Sigmoid colon (tissue), 6 donors: ENCODE measurements at regions not wholly inside any gene's neighbourhood (a gene's known extent, or its start where the extent isn't known, plus 50 kb on each side); places are given as distances from the start of the nearest gene placed in this dataset.
"Not testable (repeated sequence)": the region's sequence is repeated elsewhere in the genome, so short reads cannot be mapped to it uniquely, and the experiment has no call there.

Source experiments
- DNase-seq: peaks from one replicate; pipeline ENCODE4 v3.0.0-alpha.2; 2019
- H3K27ac ChIP-seq, 4 donors: fragments of 200-600 bp; sonication (generic); one replicate each; pipeline ENCODE4 v1.5.1; 2016 to 2019; ENCODE audit warnings: mild to moderate bottlenecking in 1 of 4
- H3K27me3 ChIP-seq, 3 donors: fragments of 200-600 bp; sonication (generic); one replicate each; pipeline ENCODE4 v1.5.1; 2019; ENCODE audit warnings: mild to moderate bottlenecking in 1 of 3
- H3K36me3 ChIP-seq, 4 donors: fragments of 200-600 bp; sonication (generic); one replicate each; pipeline ENCODE4 v1.5.1; 2016 to 2019
- H3K4me1 ChIP-seq, 4 donors: fragments of 200-600 bp; sonication (generic); one replicate each; pipeline ENCODE4 v1.5.1; 2017 to 2019
- H3K4me3 ChIP-seq, 4 donors: fragments of 200-600 bp; sonication (generic); one replicate each; pipeline ENCODE4 v1.5.1; 2017 to 2019; ENCODE audit warnings: mild to moderate bottlenecking in 2 of 4, moderate library complexity in 1 of 4
- H3K9me3 ChIP-seq, 4 donors: fragments of 200-600 bp in 3 of 4; sonication (generic) in 3 of 4; one replicate each; pipeline versions ENCODE4 v1.5.1 to v1.6.1; 2013 to 2019
- CTCF ChIP-seq, 4 experiments: fragments of 450-650 bp in 3 of 4; fragments of 200-600 bp in 1 of 4; IDR thresholded peaks; one replicate each; pipeline ENCODE4 v1.5.1; 2016 to 2019; ENCODE audit warnings: antibody characterized with exemption in 4 of 4, mild to moderate bottlenecking in 3 of 4, moderate library complexity in 2 of 4
- EP300 ChIP-seq, 4 donors: sonication (generic); formaldehyde crosslinking; IDR thresholded peaks; one replicate each; pipeline ENCODE4 v1.6.1; 2017; ENCODE audit warnings: antibody characterized with exemption in 4 of 4
- POLR2A ChIP-seq, 2 donors: fragments of 450-650 bp; IDR thresholded peaks; one replicate each; pipeline ENCODE4 v1.6.1; 2016; ENCODE audit warnings: antibody characterized with exemption in 2 of 2, mild to moderate bottlenecking in 2 of 2, moderate library complexity in 2 of 2
- POLR2AphosphoS5 ChIP-seq, 4 donors: sonication (generic); formaldehyde crosslinking; IDR thresholded peaks; one replicate each; pipeline ENCODE4 v1.6.1; 2017; ENCODE audit warnings: antibody characterized with exemption in 4 of 4
- WGBS, 2 donors: extraction: QIAGEN DNeasy Blood & Tissue Kit; methylation state at CpG; one replicate each; pipeline ENCODE4 v1.1.7; 2013; 5-methylcytosine and 5-hydroxymethylcytosine counted together
- intact Hi-C: fragments of 100-400 bp; cut with DNase I; formaldehyde crosslinking; loops from one replicate; pipeline ENCODE4 v1.15.1; 2023
- donor health status: healthy with polysubstance abuse.
- donor health status: healthy.

- WGBS, 2 donors = 76 to 79% methylated on average over 6 of the region's 6 CpGs
- Histone ChIP-seq H3K27me3 (no peaks in the 10 kb centered on the region), H3K9me3 (no peaks in the 10 kb centered on the region), H3K27ac (no peak overlapping the region), H3K4me1 (peaks cover 0 to 9% (median 2%) of the 10 kb centered on the region in 4 donors), H3K4me3 (no peak overlapping the region), H3K36me3 (no peaks in the 10 kb centered on the region)
- DNase-seq = no peak
- intact Hi-C loops = no loop called here
- TF ChIP-seq CTCF (IDR thresholded peaks at IDR 0.05) = no peak
- TF ChIP-seq EP300 (IDR thresholded peaks at IDR 0.05) = no peak
- no peak for TF ChIP-seq POLR2AphosphoS5 (IDR thresholded peaks at IDR 0.05)
Observed at GRCh38 chr13:85557691-85558467, 241.3 kb downstream of the SLITRK6 start.

DNA sequence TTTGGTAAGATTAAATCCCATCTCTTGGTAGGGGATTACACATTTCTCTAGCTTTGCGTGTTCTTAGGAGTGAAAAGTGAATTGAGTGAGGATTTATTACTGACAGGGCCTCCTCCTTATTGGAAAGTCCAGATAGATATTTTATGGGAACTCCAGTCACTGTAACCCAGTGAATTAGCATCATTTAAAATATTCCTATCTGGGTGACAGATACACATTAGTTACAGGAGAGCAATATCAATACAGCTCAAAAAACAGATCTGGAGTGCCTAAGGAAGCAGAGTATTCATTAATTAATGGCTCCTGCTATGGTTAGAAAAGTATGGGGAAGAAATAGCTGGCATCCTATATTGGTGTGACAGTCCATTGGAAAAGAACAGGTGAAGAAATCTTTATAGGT lies 248.2 kb downstream of the SLITRK6 start:
- Histone ChIP-seq H3K9me3 (peaks cover 0 to 9% (median 2%) of the 10 kb centered on the region in 4 donors), H3K27ac (no peak overlapping the region), H3K27me3 (no peaks in the 10 kb centered on the region), H3K36me3 (no peaks in the 10 kb centered on the region), H3K4me1 (no peaks in the 10 kb centered on the region), H3K4me3 (no peak overlapping the region)
- WGBS, 2 donors = 92 to 95% methylated on average over 1 of the region's 1 CpG
- no peak for TF ChIP-seq CTCF (IDR thresholded peaks at IDR 0.05)
- no peak for TF ChIP-seq EP300 (IDR thresholded peaks at IDR 0.05)
- TF ChIP-seq POLR2A (IDR thresholded peaks at IDR 0.05) = no peak
- TF ChIP-seq POLR2AphosphoS5 (IDR thresholded peaks at IDR 0.05) = no peak
- intact Hi-C loops = no loop called here
- no peak for DNase-seq

DNA sequence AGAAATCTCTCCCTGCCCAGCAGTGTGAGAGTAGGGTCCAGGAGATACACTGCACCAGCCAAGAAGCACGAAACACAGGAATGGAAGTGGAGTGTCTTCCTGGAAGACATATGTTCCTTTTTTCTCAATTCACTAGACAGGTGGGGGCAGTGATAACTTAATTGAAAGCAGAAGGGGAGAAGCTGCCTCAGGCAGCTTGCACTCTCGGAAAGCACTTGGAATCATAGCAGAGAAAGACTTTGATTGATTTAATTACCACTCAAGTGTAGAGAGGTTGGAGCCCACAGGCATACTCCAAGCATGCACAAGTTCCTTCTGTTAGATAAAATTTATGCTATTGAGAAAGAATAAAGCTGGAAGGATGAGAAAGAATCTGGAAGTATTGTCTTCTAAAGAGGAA lies 249.4 kb downstream of the SLITRK6 start:
- Histone ChIP-seq H3K27ac (no peak overlapping the region), H3K27me3 (no peaks in the 10 kb centered on the region), H3K4me3 (no peak overlapping the region), H3K36me3 (no peaks in the 10 kb centered on the region), H3K4me1 (no peaks in the 10 kb centered on the region), H3K9me3 (peaks cover 0 to 9% (median 2%) of the 10 kb centered on the region in 4 donors)
- intact Hi-C loops = no loop called here
- TF ChIP-seq POLR2AphosphoS5 (IDR thresholded peaks at IDR 0.05) (no peak), CTCF (IDR thresholded peaks at IDR 0.05) (no peak), EP300 (IDR thresholded peaks at IDR 0.05) (no peak), POLR2A (IDR thresholded peaks at IDR 0.05) (no peak)
- no peak for DNase-seq
- WGBS, 2 donors = 85 to 89% methylated on average over 2 of the region's 2 CpGs

GRCh38 chr13:85548845-85549244 lies 250.4 kb downstream of the SLITRK6 start:
- H3K4me3 ChIP-seq, H3K4me1 ChIP-seq, H3K36me3 ChIP-seq, DNase-seq, intact Hi-C loops, H3K27me3 ChIP-seq, H3K27ac ChIP-seq, H3K9me3 ChIP-seq: not testable (repeated sequence)

- TF ChIP-seq CTCF (IDR thresholded peaks at IDR 0.05) (no peak), POLR2AphosphoS5 (IDR thresholded peaks at IDR 0.05) (no peak), POLR2A (IDR thresholded peaks at IDR 0.05) (no peak), EP300 (IDR thresholded peaks at IDR 0.05) (no peak)
- Histone ChIP-seq H3K27ac (no peak overlapping the region), H3K27me3 (no peaks in the 10 kb centered on the region), H3K9me3 (peaks cover 0 to 9% (median 2%) of the 10 kb centered on the region in 4 donors), H3K36me3 (no peaks in the 10 kb centered on the region), H3K4me3 (no peak overlapping the region), H3K4me1 (no peaks in the 10 kb centered on the region)
- intact Hi-C loops = no loop called here
- WGBS, 2 donors = 76 to 84% methylated on average over 5 of the region's 5 CpGs
- DNase-seq = no peak
Observed at GRCh38 chr13:85545771-85546170, 253.4 kb downstream of the SLITRK6 start.
